ENCODE measurements at regions not wholly inside any gene's neighbourhood (a gene's known extent, or its start where the extent isn't known, plus 50 kb on each side); places are given as distances from the start of the nearest gene placed in this dataset.

- no peak for TF ChIP-seq CTCF (optimal IDR thresholded peaks at IDR 0.05 in 1 of 3, IDR thresholded peaks at IDR 0.05 in 1 of 3, conservative IDR thresholded peaks at IDR 0.05 in 1 of 3; ENCODE audit: extremely low read depth in 1 of 3, insufficient read depth in 2 of 3, low read length in 3 of 3)
- TF ChIP-seq EZH2 (IDR thresholded peaks at IDR 0.05; ENCODE audit: low read length): no peak
Observed at GRCh38 chr14:26687301-26687837, 89.5 kb upstream of the NOVA1 start.

All from keratinocyte (primary cell).